Hepatocyte (in vitro differentiated cells): ENCODE measurements at regions not wholly inside any gene's neighbourhood (a gene's known extent, or its start where the extent isn't known, plus 50 kb on each side); places are given as distances from the start of the nearest gene placed in this dataset.

ENCODE experiments used
- DNase-seq: peaks from one replicate; pipeline ENCODE4 v3.0.0-alpha.2; 2016; ENCODE audit warnings: low spot score
- H2AFZ ChIP-seq: fragments of 200-600 bp; sonication (generic); 2 replicates; pipeline ENCODE4 v1.6.0; 2016; ENCODE audit warnings: antibody characterized with exemption, mild to moderate bottlenecking
- H3K27ac ChIP-seq: fragments of 200-600 bp; sonication (generic); 2 replicates; pipeline ENCODE4 v1.5.1; 2016; ENCODE audit warnings: mild to moderate bottlenecking
- H3K27me3 ChIP-seq: fragments of 200-600 bp; sonication (generic); 2 replicates; pipeline ENCODE4 v1.6.1; 2016
- H3K36me3 ChIP-seq: fragments of 200-600 bp; sonication (generic); replicated peaks from 2 replicates; pipeline ENCODE4 v1.5.1; 2016; ENCODE audit warnings: low read depth; ENCODE audit not compliant: insufficient read depth
- H3K4me1 ChIP-seq: fragments of 200-600 bp; sonication (generic); 2 replicates; pipeline ENCODE4 v1.5.1; 2016; ENCODE audit warnings: mild to moderate bottlenecking, moderate library complexity; ENCODE audit not compliant: insufficient read depth
- H3K4me2 ChIP-seq: fragments of 200-600 bp; sonication (generic); 2 replicates; pipeline ENCODE4 v1.6.0; 2016
- H3K4me3 ChIP-seq: fragments of 200-600 bp; sonication (generic); 2 replicates; pipeline ENCODE4 v1.5.1; 2016; ENCODE audit warnings: mild to moderate bottlenecking
- H3K79me2 ChIP-seq: fragments of 200-600 bp; sonication (generic); 2 replicates; pipeline ENCODE4 v1.6.0; 2017; ENCODE audit warnings: mild to moderate bottlenecking
- H3K9me2 ChIP-seq: fragments of 200-600 bp; sonication (generic); replicated peaks from 2 replicates; pipeline ENCODE4 v1.6.0; 2017; ENCODE audit warnings: mild to moderate bottlenecking; ENCODE audit not compliant: insufficient read depth
- H3K9me3 ChIP-seq: fragments of 200-600 bp; sonication (generic); 2 replicates; pipeline ENCODE4 v1.5.1; 2016; ENCODE audit warnings: low read depth, mild to moderate bottlenecking
- H4K20me1 ChIP-seq: fragments of 200-600 bp; sonication (generic); 2 replicates; pipeline ENCODE4 v1.6.0; 2016; ENCODE audit warnings: mild to moderate bottlenecking; ENCODE audit not compliant: insufficient read depth, poor library complexity, severe bottlenecking
- CTCF ChIP-seq: fragments of 200-600 bp; sonication (generic); IDR thresholded peaks from 2 replicates; pipeline ENCODE4 v1.5.1; 2016; ENCODE audit warnings: antibody characterized with exemption, mild to moderate bottlenecking; ENCODE audit not compliant: poor library complexity
- EZH2 ChIP-seq: fragments of 200-600 bp; sonication (generic); IDR thresholded peaks from 2 replicates; pipeline ENCODE4 v1.6.1; 2016; ENCODE audit warnings: antibody characterized with exemption, mild to moderate bottlenecking, borderline replicate concordance
- EZH2phosphoT487 ChIP-seq: fragments of 200-600 bp; sonication (generic); IDR thresholded peaks from one replicate; pipeline ENCODE4 v1.6.1; 2018; ENCODE audit warnings: antibody characterized with exemption, mild to moderate bottlenecking, low read depth, moderate library complexity; ENCODE audit not compliant: unreplicated experiment, severe bottlenecking
- WGBS: methylation state at CpG from one replicate; pipeline ENCODE4 v1.1.6; 2016; ENCODE audit warnings: low lambda C conversion rate; ENCODE audit errors: missing lambda C conversion rate; 5-methylcytosine and 5-hydroxymethylcytosine counted together

GRCh38 chr11:37812281-37812880, 1214.3 kb upstream of the RAG2 start:
- H3K9me2 ChIP-seq = no peaks in the 10 kb centered on the region
- H3K4me1 ChIP-seq = no peaks in the 10 kb centered on the region
- no peak for DNase-seq
- no peak overlapping the region for H2AFZ ChIP-seq
- H3K4me3 ChIP-seq = no peak overlapping the region
- H3K36me3 ChIP-seq = no peaks in the 10 kb centered on the region
- H3K27ac ChIP-seq = no peak overlapping the region
- no peak overlapping the region for H3K4me2 ChIP-seq
- no peaks in the 10 kb centered on the region for H4K20me1 ChIP-seq
- 93% methylated on average over 16 of the region's 16 CpGs for WGBS
- TF ChIP-seq EZH2 = no peak
- no peak for TF ChIP-seq EZH2phosphoT487
- TF ChIP-seq CTCF = no peak
- H3K9me3 ChIP-seq = no peaks in the 10 kb centered on the region
- no peaks in the 10 kb centered on the region for H3K79me2 ChIP-seq
- H3K27me3 ChIP-seq = no peaks in the 10 kb centered on the region

- 98% methylated on average over 7 of the region's 7 CpGs for WGBS
- Histone ChIP-seq H3K36me3 (no peaks in the 10 kb centered on the region), H3K27me3 (no peaks in the 10 kb centered on the region), H2AFZ (no peak overlapping the region), H3K27ac (no peak overlapping the region), H3K79me2 (no peaks in the 10 kb centered on the region), H4K20me1 (no peaks in the 10 kb centered on the region), H3K4me3 (no peak overlapping the region), H3K4me2 (no peak overlapping the region), H3K9me3 (no peaks in the 10 kb centered on the region), H3K9me2 (no peaks in the 10 kb centered on the region), H3K4me1 (no peaks in the 10 kb centered on the region)
- TF ChIP-seq EZH2 = no peak
- no peak for TF ChIP-seq EZH2phosphoT487
- TF ChIP-seq CTCF = no peak
- DNase-seq = no peak
These were observed 1213.3 kb upstream of the RAG2 start for GRCh38 chr11:37811349-37811748.

GRCh38 chr11:37804666-37805065, 1206.6 kb upstream of the RAG2 start:
- Histone ChIP-seq H2AFZ (no peak overlapping the region), H3K9me2 (no peaks in the 10 kb centered on the region), H3K79me2 (no peaks in the 10 kb centered on the region), H3K36me3 (no peaks in the 10 kb centered on the region), H3K4me2 (no peak overlapping the region), H4K20me1 (no peaks in the 10 kb centered on the region), H3K9me3 (no peaks in the 10 kb centered on the region), H3K4me3 (no peak overlapping the region), H3K27me3 (no peaks in the 10 kb centered on the region), H3K4me1 (no peaks in the 10 kb centered on the region), H3K27ac (no peak overlapping the region)
- TF ChIP-seq EZH2phosphoT487 (no peak), CTCF (no peak), EZH2 (no peak)
- 98% methylated on average over 2 of the region's 2 CpGs for WGBS
- no peak for DNase-seq
